GM23338 (cell line): ENCODE measurements at regions not wholly inside any gene's neighbourhood (a gene's known extent, or its start where the extent isn't known, plus 50 kb on each side); places are given as distances from the start of the nearest gene placed in this dataset.

Experiments
- ATAC-seq: fragments of 200-7000 bp; cut with Tn5 transposase; 3 replicates; pipeline ENCODE4 v1.9.1; 2020
- DNase-seq: peaks from one replicate; pipeline ENCODE4 v3.0.0-alpha.2; 2015; ENCODE audit warnings: low spot score
- H2AFZ ChIP-seq: fragments of 200-600 bp; sonication (generic); 2 replicates; pipeline ENCODE4 v1.8.0; 2016; ENCODE audit warnings: antibody characterized with exemption, mild to moderate bottlenecking, moderate library complexity
- H3F3A ChIP-seq: fragments of 200-600 bp; sonication (generic); replicated peaks from 2 replicates; pipeline ENCODE4 v1.8.0; 2017; ENCODE audit warnings: antibody characterized with exemption, mixed run types, low read depth
- H3K27ac ChIP-seq: fragments of 200-600 bp; sonication (generic); 2 replicates; pipeline ENCODE4 v1.6.1; 2016; ENCODE audit warnings: low read depth
- H3K27me3 ChIP-seq: fragments of 200-600 bp; sonication (generic); 2 replicates; pipeline ENCODE4 v1.8.0; 2016; ENCODE audit warnings: mild to moderate bottlenecking, mixed run types, moderate library complexity; ENCODE audit not compliant: insufficient read depth
- H3K36me3 ChIP-seq: fragments of 200-600 bp; sonication (generic); 2 replicates; pipeline ENCODE4 v1.8.0; 2016; ENCODE audit warnings: mild to moderate bottlenecking; ENCODE audit not compliant: insufficient read depth
- H3K4me1 ChIP-seq: fragments of 200-600 bp; sonication (generic); 2 replicates; pipeline ENCODE4 v1.8.0; 2016; ENCODE audit warnings: mild to moderate bottlenecking, moderate library complexity; ENCODE audit not compliant: insufficient read depth
- H3K4me2 ChIP-seq: fragments of 200-600 bp; sonication (generic); 2 replicates; pipeline ENCODE4 v1.7.1; 2017; ENCODE audit warnings: mixed run types
- H3K4me3 ChIP-seq: fragments of 200-600 bp; sonication (generic); 2 replicates; pipeline ENCODE4 v1.6.1; 2016; ENCODE audit warnings: mixed run types
- H3K79me2 ChIP-seq: fragments of 200-600 bp; sonication (generic); replicated peaks from 2 replicates; pipeline ENCODE4 v1.8.0; 2017; ENCODE audit warnings: mild to moderate bottlenecking; ENCODE audit not compliant: insufficient read depth
- H3K9me2 ChIP-seq: fragments of 200-600 bp; sonication (generic); 2 replicates; pipeline ENCODE4 v1.8.0; 2017; ENCODE audit not compliant: insufficient read depth
- H4K20me1 ChIP-seq: fragments of 200-600 bp; sonication (generic); replicated peaks from 2 replicates; pipeline ENCODE4 v1.8.0; 2017; ENCODE audit warnings: mild to moderate bottlenecking; ENCODE audit not compliant: insufficient read depth
- H3K27ac Mint-ChIP-seq: 2 replicates; pipeline ENCODE4 v1.8.0; 2020; ENCODE audit warnings: inconsistent platforms, mild to moderate bottlenecking, moderate library complexity, mixed read lengths
- H3K27me3 Mint-ChIP-seq: 3 replicates; pipeline ENCODE4 v1.8.0; 2022; ENCODE audit warnings: low read depth, mild to moderate bottlenecking, moderate library complexity, mixed read lengths, inconsistent platforms; ENCODE audit not compliant: insufficient read depth, poor library complexity
- H3K36me3 Mint-ChIP-seq: 3 replicates; pipeline ENCODE4 v1.8.0; 2021; ENCODE audit warnings: low read depth, mild to moderate bottlenecking, inconsistent platforms, moderate library complexity, mixed read lengths
- H3K4me1 Mint-ChIP-seq: 3 replicates; pipeline ENCODE4 v1.8.0; 2020; ENCODE audit warnings: mild to moderate bottlenecking, inconsistent platforms, mixed read lengths
- H3K4me3 Mint-ChIP-seq: 3 replicates; pipeline ENCODE4 v1.8.0; 2021; ENCODE audit warnings: moderate library complexity, mild to moderate bottlenecking, inconsistent platforms, mixed read lengths
- H3K9me3 Mint-ChIP-seq: 3 replicates; pipeline ENCODE4 v1.8.0; 2020; ENCODE audit warnings: moderate library complexity, mild to moderate bottlenecking, inconsistent platforms, mixed read lengths
- CREB1 ChIP-seq: fragments of 250-450 bp; sonication (Bioruptor Pico); IDR thresholded peaks from 2 replicates; pipeline ENCODE4 v1.5.0; 2020; ENCODE audit warnings: low read depth, mild to moderate bottlenecking, moderate library complexity
- ETS1 ChIP-seq: IDR thresholded peaks from 2 replicates; pipeline ENCODE4 v1.6.1; 2016; ENCODE audit warnings: antibody characterized with exemption
- EZH2 ChIP-seq: fragments of 200-600 bp; sonication (generic); IDR thresholded peaks from one replicate; pipeline ENCODE4 v1.8.0; 2017; ENCODE audit warnings: antibody characterized with exemption, mild to moderate bottlenecking, low read depth; ENCODE audit not compliant: unreplicated experiment
- EZH2phosphoT487 ChIP-seq: fragments of 200-600 bp; sonication (generic); IDR thresholded peaks from one replicate; pipeline ENCODE4 v1.8.1; 2018; ENCODE audit warnings: antibody characterized with exemption; ENCODE audit not compliant: unreplicated experiment
- JUNB ChIP-seq: IDR thresholded peaks from one replicate; pipeline ENCODE4 v1.6.1; 2016; ENCODE audit warnings: antibody characterized with exemption; ENCODE audit not compliant: unreplicated experiment
- NANOG ChIP-seq: IDR thresholded peaks from 2 replicates; pipeline ENCODE4 v1.6.1; 2016; ENCODE audit warnings: antibody characterized with exemption, borderline replicate concordance
- POLR2AphosphoS5 ChIP-seq: IDR thresholded peaks from 2 replicates; pipeline ENCODE4 v1.6.1; 2016; ENCODE audit warnings: antibody characterized with exemption, low read depth
- STAT1 ChIP-seq: IDR thresholded peaks from one replicate; pipeline ENCODE4 v1.6.1; 2016; ENCODE audit warnings: antibody characterized with exemption; ENCODE audit not compliant: unreplicated experiment
- ZNF331 ChIP-seq: fragments of 250-450 bp; sonication (Bioruptor Pico); IDR thresholded peaks from 2 replicates; pipeline ENCODE4 v1.5.0; 2020; ENCODE audit warnings: low read depth, mild to moderate bottlenecking, moderate library complexity
- TF ChIP-seq, protein P1 (sequence below): fragments of 250-450 bp; sonication (Bioruptor Pico); IDR thresholded peaks from 2 replicates; pipeline ENCODE4 v1.5.0; 2020; ENCODE audit warnings: mild to moderate bottlenecking, moderate library complexity
- TF ChIP-seq, protein P2 (sequence below), 2 experiments: fragments of 200-600 bp in 1 of 2; sonication (generic) in 1 of 2; conservative IDR thresholded peaks; 2 replicates each; pipeline versions ENCODE4 v1.5.1 to v1.6.1; 2016 to 2017; ENCODE audit warnings: antibody characterized with exemption in 2 of 2, low read depth in 2 of 2, mild to moderate bottlenecking in 2 of 2, moderate library complexity in 1 of 2
- TF ChIP-seq, protein P3 (sequence below): IDR thresholded peaks from one replicate; pipeline ENCODE4 v1.6.1; 2018; ENCODE audit warnings: antibody characterized with exemption; ENCODE audit not compliant: unreplicated experiment

DNA sequence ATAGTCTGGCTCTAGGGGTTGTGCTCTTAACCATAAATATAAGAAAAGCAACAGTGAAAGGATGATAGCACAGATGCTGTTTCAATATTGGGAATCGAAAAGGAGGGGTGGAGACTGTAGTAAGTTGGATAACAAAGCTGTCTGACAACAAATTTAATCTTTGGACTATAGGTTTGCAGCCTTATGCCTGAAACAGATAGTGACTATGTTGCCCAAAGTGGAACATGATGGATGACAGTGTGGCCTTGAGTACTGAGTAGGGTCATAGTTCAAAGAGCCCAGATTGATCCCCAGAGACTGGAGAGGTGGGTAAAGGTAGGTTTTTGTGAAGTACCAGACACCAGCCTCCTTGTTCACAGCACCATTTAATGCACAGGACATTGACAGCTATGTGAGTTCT is 144.0 kb upstream of the PALMD start:
- Mint-ChIP-seq H3K36me3 (peaks cover 9% of the 10 kb centered on the region), H3K27ac (no peak overlapping the region), H3K4me1 (peaks cover 5% of the 10 kb centered on the region; the same call in 2 of the 3 replicates), H3K9me3 (peaks cover 9% of the 10 kb centered on the region), H3K27me3 (no peaks in the 10 kb centered on the region), H3K4me3 (no peak overlapping the region)
- Histone ChIP-seq H3K27me3 (no peaks in the 10 kb centered on the region), H3K79me2 (no peaks in the 10 kb centered on the region), H3K9me2 (no peaks in the 10 kb centered on the region), H3K4me3 (no peak overlapping the region), H3K27ac (no peak overlapping the region), H2AFZ (no peak overlapping the region), H4K20me1 (no peaks in the 10 kb centered on the region), H3F3A (no peaks in the 10 kb centered on the region), H3K4me1 (0 out of 2 replicates have a peak, but pooled peaks cover 4% of the 10 kb centered on the region), H3K36me3 (no peaks in the 10 kb centered on the region), H3K4me2 (no peak overlapping the region)
- ATAC-seq (no peak), DNase-seq (no peak)
- TF ChIP-seq, protein P1, sequence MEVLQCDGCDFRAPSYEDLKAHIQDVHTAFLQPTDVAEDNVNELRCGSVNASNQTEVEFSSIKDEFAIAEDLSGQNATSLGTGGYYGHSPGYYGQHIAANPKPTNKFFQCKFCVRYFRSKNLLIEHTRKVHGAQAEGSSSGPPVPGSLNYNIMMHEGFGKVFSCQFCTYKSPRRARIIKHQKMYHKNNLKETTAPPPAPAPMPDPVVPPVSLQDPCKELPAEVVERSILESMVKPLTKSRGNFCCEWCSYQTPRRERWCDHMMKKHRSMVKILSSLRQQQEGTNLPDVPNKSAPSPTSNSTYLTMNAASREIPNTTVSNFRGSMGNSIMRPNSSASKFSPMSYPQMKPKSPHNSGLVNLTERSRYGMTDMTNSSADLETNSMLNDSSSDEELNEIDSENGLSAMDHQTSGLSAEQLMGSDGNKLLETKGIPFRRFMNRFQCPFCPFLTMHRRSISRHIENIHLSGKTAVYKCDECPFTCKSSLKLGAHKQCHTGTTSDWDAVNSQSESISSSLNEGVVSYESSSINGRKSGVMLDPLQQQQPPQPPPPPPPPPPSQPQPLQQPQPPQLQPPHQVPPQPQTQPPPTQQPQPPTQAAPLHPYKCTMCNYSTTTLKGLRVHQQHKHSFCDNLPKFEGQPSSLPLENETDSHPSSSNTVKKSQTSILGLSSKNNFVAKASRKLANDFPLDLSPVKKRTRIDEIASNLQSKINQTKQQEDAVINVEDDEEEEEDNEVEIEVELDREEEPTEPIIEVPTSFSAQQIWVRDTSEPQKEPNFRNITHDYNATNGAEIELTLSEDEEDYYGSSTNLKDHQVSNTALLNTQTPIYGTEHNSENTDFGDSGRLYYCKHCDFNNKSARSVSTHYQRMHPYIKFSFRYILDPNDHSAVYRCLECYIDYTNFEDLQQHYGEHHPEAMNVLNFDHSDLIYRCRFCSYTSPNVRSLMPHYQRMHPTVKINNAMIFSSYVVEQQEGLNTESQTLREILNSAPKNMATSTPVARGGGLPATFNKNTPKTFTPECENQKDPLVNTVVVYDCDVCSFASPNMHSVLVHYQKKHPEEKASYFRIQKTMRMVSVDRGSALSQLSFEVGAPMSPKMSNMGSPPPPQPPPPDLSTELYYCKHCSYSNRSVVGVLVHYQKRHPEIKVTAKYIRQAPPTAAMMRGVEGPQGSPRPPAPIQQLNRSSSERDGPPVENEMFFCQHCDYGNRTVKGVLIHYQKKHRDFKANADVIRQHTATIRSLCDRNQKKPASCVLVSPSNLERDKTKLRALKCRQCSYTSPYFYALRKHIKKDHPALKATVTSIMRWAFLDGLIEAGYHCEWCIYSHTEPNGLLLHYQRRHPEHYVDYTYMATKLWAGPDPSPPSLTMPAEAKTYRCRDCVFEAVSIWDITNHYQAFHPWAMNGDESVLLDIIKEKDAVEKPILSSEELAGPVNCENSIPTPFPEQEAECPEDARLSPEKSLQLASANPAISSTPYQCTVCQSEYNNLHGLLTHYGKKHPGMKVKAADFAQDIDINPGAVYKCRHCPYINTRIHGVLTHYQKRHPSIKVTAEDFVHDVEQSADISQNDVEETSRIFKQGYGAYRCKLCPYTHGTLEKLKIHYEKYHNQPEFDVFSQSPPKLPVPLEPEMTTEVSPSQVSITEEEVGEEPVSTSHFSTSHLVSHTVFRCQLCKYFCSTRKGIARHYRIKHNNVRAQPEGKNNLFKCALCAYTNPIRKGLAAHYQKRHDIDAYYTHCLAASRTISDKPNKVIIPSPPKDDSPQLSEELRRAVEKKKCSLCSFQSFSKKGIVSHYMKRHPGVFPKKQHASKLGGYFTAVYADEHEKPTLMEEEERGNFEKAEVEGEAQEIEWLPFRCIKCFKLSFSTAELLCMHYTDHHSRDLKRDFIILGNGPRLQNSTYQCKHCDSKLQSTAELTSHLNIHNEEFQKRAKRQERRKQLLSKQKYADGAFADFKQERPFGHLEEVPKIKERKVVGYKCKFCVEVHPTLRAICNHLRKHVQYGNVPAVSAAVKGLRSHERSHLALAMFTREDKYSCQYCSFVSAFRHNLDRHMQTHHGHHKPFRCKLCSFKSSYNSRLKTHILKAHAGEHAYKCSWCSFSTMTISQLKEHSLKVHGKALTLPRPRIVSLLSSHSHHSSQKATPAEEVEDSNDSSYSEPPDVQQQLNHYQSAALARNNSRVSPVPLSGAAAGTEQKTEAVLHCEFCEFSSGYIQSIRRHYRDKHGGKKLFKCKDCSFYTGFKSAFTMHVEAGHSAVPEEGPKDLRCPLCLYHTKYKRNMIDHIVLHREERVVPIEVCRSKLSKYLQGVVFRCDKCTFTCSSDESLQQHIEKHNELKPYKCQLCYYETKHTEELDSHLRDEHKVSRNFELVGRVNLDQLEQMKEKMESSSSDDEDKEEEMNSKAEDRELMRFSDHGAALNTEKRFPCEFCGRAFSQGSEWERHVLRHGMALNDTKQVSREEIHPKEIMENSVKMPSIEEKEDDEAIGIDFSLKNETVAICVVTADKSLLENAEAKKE, result no peak
- TF ChIP-seq, protein P2, sequence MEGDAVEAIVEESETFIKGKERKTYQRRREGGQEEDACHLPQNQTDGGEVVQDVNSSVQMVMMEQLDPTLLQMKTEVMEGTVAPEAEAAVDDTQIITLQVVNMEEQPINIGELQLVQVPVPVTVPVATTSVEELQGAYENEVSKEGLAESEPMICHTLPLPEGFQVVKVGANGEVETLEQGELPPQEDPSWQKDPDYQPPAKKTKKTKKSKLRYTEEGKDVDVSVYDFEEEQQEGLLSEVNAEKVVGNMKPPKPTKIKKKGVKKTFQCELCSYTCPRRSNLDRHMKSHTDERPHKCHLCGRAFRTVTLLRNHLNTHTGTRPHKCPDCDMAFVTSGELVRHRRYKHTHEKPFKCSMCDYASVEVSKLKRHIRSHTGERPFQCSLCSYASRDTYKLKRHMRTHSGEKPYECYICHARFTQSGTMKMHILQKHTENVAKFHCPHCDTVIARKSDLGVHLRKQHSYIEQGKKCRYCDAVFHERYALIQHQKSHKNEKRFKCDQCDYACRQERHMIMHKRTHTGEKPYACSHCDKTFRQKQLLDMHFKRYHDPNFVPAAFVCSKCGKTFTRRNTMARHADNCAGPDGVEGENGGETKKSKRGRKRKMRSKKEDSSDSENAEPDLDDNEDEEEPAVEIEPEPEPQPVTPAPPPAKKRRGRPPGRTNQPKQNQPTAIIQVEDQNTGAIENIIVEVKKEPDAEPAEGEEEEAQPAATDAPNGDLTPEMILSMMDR (conservative IDR thresholded peaks at IDR 0.05; ENCODE audit: low read depth in 2 of 2), result no peak
- TF ChIP-seq NANOG (no peak), STAT1 (no peak), EZH2 (no peak), ETS1 (no peak), POLR2AphosphoS5 (no peak), CREB1 (CRISPR knock-in tag) (no peak), ZNF331 (CRISPR knock-in tag) (no peak), EZH2phosphoT487 (no peak), JUNB (no peak)
- TF ChIP-seq, protein P3, sequence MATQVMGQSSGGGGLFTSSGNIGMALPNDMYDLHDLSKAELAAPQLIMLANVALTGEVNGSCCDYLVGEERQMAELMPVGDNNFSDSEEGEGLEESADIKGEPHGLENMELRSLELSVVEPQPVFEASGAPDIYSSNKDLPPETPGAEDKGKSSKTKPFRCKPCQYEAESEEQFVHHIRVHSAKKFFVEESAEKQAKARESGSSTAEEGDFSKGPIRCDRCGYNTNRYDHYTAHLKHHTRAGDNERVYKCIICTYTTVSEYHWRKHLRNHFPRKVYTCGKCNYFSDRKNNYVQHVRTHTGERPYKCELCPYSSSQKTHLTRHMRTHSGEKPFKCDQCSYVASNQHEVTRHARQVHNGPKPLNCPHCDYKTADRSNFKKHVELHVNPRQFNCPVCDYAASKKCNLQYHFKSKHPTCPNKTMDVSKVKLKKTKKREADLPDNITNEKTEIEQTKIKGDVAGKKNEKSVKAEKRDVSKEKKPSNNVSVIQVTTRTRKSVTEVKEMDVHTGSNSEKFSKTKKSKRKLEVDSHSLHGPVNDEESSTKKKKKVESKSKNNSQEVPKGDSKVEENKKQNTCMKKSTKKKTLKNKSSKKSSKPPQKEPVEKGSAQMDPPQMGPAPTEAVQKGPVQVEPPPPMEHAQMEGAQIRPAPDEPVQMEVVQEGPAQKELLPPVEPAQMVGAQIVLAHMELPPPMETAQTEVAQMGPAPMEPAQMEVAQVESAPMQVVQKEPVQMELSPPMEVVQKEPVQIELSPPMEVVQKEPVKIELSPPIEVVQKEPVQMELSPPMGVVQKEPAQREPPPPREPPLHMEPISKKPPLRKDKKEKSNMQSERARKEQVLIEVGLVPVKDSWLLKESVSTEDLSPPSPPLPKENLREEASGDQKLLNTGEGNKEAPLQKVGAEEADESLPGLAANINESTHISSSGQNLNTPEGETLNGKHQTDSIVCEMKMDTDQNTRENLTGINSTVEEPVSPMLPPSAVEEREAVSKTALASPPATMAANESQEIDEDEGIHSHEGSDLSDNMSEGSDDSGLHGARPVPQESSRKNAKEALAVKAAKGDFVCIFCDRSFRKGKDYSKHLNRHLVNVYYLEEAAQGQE, result no peak
